ENCODE measurements at regions not wholly inside any gene's neighbourhood (a gene's known extent, or its start where the extent isn't known, plus 50 kb on each side); places are given as distances from the start of the nearest gene placed in this dataset.

DNA sequence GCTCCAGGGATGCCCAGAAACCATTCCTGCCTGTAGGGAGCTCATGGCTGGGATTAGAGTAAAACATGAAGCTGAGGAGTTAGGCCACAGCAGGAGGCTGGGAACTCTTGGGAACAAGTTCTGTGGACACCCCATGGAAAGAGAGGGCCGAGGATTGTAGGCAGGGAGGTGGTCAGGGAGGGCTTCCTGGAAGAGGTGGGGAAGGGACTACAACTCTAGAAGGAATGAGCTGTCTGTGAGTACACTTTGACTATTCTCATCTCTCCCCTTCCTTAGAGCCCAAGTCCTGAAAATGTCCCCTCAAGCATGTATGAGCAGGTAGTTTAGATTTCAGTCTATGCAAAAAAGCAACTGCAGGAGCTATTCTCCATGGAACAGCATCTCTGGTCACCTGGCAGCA lies 139.9 kb upstream of the GLI2 start:
- no peak for DNase-seq (ENCODE audit: low read depth, low spot score)
- Histone ChIP-seq H3K27me3 (ENCODE audit: control insufficient read depth, insufficient read depth, low read length) (peaks cover 5% of the 10 kb centered on the region), H3K4me3 (ENCODE audit: low read depth, low read length) (no peak overlapping the region), H3K9me3 (ENCODE audit: control insufficient read depth, insufficient read depth, low read length) (peaks cover 15% of the 10 kb centered on the region), H3K27ac (ENCODE audit: low read depth, low read length) (no peak overlapping the region)
- TF ChIP-seq, protein P1, sequence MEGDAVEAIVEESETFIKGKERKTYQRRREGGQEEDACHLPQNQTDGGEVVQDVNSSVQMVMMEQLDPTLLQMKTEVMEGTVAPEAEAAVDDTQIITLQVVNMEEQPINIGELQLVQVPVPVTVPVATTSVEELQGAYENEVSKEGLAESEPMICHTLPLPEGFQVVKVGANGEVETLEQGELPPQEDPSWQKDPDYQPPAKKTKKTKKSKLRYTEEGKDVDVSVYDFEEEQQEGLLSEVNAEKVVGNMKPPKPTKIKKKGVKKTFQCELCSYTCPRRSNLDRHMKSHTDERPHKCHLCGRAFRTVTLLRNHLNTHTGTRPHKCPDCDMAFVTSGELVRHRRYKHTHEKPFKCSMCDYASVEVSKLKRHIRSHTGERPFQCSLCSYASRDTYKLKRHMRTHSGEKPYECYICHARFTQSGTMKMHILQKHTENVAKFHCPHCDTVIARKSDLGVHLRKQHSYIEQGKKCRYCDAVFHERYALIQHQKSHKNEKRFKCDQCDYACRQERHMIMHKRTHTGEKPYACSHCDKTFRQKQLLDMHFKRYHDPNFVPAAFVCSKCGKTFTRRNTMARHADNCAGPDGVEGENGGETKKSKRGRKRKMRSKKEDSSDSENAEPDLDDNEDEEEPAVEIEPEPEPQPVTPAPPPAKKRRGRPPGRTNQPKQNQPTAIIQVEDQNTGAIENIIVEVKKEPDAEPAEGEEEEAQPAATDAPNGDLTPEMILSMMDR (IDR thresholded peaks at IDR 0.05; ENCODE audit: low read depth, low read length), result no peak
- ChIA-PET CTCF (interaction anchor here (0.6 to 1.3 kb wide), 4 partner anchors 29 to 360 kb away, joined by 3 to 10 read pairs (median 3); no protein-coding TSS in a partner anchor), POLR2A (interaction anchor here (1.2 to 2.1 kb wide), 2 partner anchors 18 to 36 kb away, joined by 5 to 9 read pairs; no protein-coding TSS in a partner anchor)

DNA sequence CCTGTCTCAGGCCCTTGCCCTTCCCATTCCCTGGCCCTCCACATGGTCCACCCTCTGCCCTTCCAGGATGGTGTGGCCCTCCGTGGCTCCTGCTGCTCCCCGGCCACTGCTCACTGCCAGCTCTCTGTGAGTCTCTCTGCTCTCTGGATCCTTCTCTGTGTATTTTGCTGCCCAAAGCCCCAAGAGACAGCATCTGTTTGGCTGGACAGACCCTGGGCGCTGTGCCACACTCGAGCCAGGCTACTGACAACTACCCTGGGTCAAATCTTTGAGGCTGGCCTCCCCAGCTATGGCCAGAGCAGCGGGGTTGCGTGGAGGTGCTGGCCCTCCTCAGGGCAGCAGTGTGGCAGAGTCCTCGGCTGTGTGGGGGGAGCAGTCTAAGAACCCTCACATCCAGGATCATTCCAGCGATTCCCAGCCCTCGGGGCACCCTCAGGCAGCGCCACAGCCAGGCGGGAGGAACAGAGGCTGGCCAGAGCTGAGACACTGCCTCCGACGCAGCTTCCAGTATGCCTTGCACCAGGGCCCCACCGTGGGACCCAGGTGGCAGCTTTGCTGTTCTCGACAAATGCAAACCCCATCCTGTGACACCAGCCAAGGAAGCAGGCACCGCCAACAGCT lies 139.4 kb upstream of the GLI2 start:
- Histone ChIP-seq H3K27ac (ENCODE audit: low read depth, low read length) (no peak overlapping the region), H3K27me3 (ENCODE audit: control insufficient read depth, insufficient read depth, low read length) (peaks cover 5% of the 10 kb centered on the region), H3K9me3 (ENCODE audit: control insufficient read depth, insufficient read depth, low read length) (peaks cover 15% of the 10 kb centered on the region), H3K4me3 (ENCODE audit: low read depth, low read length) (no peak overlapping the region)
- ChIA-PET POLR2A (interaction anchor here (1.2 to 2.1 kb wide), 2 partner anchors 17 to 37 kb away, joined by 5 to 9 read pairs; no protein-coding TSS in a partner anchor), CTCF (interaction anchor here (0.6 to 1.3 kb wide), 4 partner anchors 30 to 361 kb away, joined by 3 to 10 read pairs (median 3); no protein-coding TSS in a partner anchor)
- TF ChIP-seq, protein P1 (IDR thresholded peaks at IDR 0.05; ENCODE audit: low read depth, low read length), result no peak
- DNase-seq (ENCODE audit: low read depth, low spot score), result no peak

DNA sequence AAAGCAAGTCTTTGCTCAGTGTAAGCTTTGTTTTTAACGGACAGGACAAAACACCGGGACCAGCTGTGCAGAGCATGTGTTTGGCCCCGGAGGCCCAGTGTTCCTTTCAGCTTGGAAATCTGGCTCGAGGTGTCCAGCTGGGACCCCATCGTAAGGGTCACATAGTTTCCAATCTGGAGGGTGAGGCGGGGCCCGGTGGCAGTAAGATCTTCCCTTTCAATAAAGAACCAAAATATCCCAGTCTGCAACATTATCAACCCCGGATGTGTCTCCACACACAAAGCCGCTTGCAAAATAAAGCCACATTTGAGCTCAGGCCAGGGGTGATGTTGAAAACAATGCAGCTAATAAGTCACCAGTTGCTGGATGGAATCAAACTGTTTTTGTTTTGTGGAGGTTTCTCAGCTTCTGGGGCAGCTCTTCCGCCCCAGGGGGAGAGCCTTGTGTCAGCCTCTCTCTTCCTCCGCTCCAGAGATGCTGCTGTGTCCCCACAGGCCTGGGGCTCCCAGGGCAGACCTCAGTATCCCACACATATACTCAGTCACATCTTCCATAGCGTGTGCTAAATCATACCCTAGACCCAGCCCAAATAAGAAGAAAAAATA lies 138.6 kb upstream of the GLI2 start:
- peaks cover 15% of the 10 kb centered on the region for H3K9me3 ChIP-seq (ENCODE audit: control insufficient read depth, insufficient read depth, low read length)
- ChIA-PET POLR2A (interaction anchor here (0.7 to 2.1 kb wide), 2 partner anchors 16 to 37 kb away, joined by 3 to 9 read pairs; no protein-coding TSS in a partner anchor), CTCF (interaction anchor here (0.8 kb wide), 1 partner anchor 72 kb away, joined by 4 read pairs; no protein-coding TSS in a partner anchor)
- peak overlapping the region; percentile 47 for H3K27ac ChIP-seq (ENCODE audit: low read depth, low read length)
- TF ChIP-seq, protein P1 (IDR thresholded peaks at IDR 0.05; ENCODE audit: low read depth, low read length), result no peak
- H3K27me3 ChIP-seq (ENCODE audit: control insufficient read depth, insufficient read depth, low read length), result peaks cover 5% of the 10 kb centered on the region
- H3K4me3 ChIP-seq (ENCODE audit: low read depth, low read length), result no peak overlapping the region
- peak; percentile 24 for DNase-seq (ENCODE audit: low read depth, low spot score)

DNA sequence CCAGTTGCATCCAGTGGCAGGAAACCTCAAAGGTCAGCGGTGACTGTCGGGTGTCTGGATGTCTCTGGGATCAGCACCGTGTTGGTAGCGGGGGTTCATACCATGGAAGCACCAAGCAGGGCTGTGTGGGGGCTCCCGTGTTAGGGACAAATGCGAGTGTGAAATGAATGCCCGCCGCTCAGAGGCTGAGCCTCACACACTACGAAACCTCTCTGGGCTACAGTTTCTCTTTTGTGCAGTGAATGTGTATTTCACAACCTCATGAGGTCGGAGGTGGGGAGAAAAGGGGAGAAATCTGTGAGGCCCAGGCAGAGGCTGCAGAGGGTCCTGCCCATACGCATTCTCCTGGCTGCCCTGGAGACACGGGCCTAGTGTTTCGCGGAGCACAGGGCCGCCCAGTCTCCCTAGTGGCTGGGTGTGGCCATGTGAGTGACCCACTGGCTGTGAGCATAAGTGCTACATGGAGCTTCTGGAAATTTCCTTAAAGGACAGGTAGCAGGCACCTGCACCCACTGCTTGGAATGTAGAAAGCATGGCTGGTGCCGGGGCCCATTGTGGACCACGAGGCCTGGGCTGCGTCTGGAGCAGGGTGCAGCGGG lies 138.0 kb upstream of the GLI2 start:
- ChIA-PET CTCF (interaction anchor here (0.8 kb wide), 1 partner anchor 71 kb away, joined by 4 read pairs; no protein-coding TSS in a partner anchor), POLR2A (interaction anchor here (0.7 to 2.1 kb wide), 2 partner anchors 16 to 38 kb away, joined by 3 to 9 read pairs; no protein-coding TSS in a partner anchor)
- no peak for DNase-seq (ENCODE audit: low read depth, low spot score)
- TF ChIP-seq, protein P1 (IDR thresholded peaks at IDR 0.05; ENCODE audit: low read depth, low read length), result no peak
- Histone ChIP-seq H3K4me3 (ENCODE audit: low read depth, low read length) (no peak overlapping the region), H3K27ac (ENCODE audit: low read depth, low read length) (no peak overlapping the region), H3K27me3 (ENCODE audit: control insufficient read depth, insufficient read depth, low read length) (peaks cover 5% of the 10 kb centered on the region), H3K9me3 (ENCODE audit: control insufficient read depth, insufficient read depth, low read length) (peaks cover 15% of the 10 kb centered on the region)

Measured in AG04450 (cell line).